H1 (cell line): ENCODE measurements at regions not wholly inside any gene's neighbourhood (a gene's known extent, or its start where the extent isn't known, plus 50 kb on each side); places are given as distances from the start of the nearest gene placed in this dataset.

Experiments
- CTCF ChIA-PET: fragments of 300-600 bp; sonication (Branson Sonifier 250); formaldehyde crosslinking; loops from one replicate; lab custom pipeline; 2021; ENCODE audit not compliant: partially characterized antibody; lab: Charles Lee
- POLR2A ChIA-PET: fragments of 300-600 bp; sonication (Branson Sonifier 250); formaldehyde crosslinking; loops from one replicate; lab custom pipeline; 2021; ENCODE audit warnings: inconsistent platforms; ENCODE audit not compliant: partially characterized antibody; lab: Charles Lee
- DNase-seq, 2 experiments: peaks; one replicate each; pipeline versions ENCODE4 v3.0.0 to v3.0.0-alpha.2; 2010 to 2022; ENCODE audit warnings: low spot score in 2 of 2, low read depth in 1 of 2, mixed read lengths in 1 of 2
- FAIRE-seq: peaks from 2 replicates; lab custom pipeline; 2011; peaks lifted over from hg19 to GRCh38; lab: Jason Lieb, UNC
- H2AFZ ChIP-seq: 2 replicates; pipeline ENCODE4 v1.8.1; 2012; ENCODE audit warnings: low read length, inconsistent platforms
- H2AK5ac ChIP-seq: 2 replicates; pipeline ENCODE4 v1.6.1; 2013; ENCODE audit warnings: low read depth, low read length
- H2BK120ac ChIP-seq: replicated peaks from 2 replicates; pipeline ENCODE3; 2013; ENCODE audit warnings: low read depth, low read length, inconsistent platforms
- H2BK12ac ChIP-seq: 2 replicates; pipeline ENCODE4 v1.6.1; 2013; ENCODE audit warnings: low read depth, low read length
- H2BK15ac ChIP-seq: 2 replicates; pipeline ENCODE4 v1.6.1; 2013; ENCODE audit warnings: low read length
- H2BK20ac ChIP-seq: 2 replicates; pipeline ENCODE4 v1.6.1; 2013; ENCODE audit warnings: low read length
- H2BK5ac ChIP-seq: 2 replicates; pipeline ENCODE4 v1.6.1; 2013; ENCODE audit warnings: low read depth, low read length
- H3K14ac ChIP-seq: 2 replicates; pipeline ENCODE4 v1.6.1; 2013; ENCODE audit warnings: inconsistent platforms; ENCODE audit not compliant: insufficient read length
- H3K18ac ChIP-seq: 2 replicates; pipeline ENCODE4 v1.6.1; 2013; ENCODE audit warnings: low read length; ENCODE audit errors: extremely low read depth
- H3K23ac ChIP-seq: 2 replicates; pipeline ENCODE4 v1.6.1; 2013; ENCODE audit warnings: inconsistent platforms; ENCODE audit not compliant: insufficient read length
- H3K23me2 ChIP-seq: 2 replicates; pipeline ENCODE4 v1.6.1; 2013; ENCODE audit warnings: low read depth, low read length
- H3K27ac ChIP-seq: 2 replicates; pipeline ENCODE4 v1.6.1; 2011; ENCODE audit warnings: low read depth, low read length, inconsistent platforms
- H3K27me3 ChIP-seq, 4 experiments: replicated peaks in 1 of 4; 1 replicate in 1 of 4; 2 replicates in 3 of 4; pipeline versions ENCODE4 v1.6.1 to v1.8.1; 2011 to 2013; ENCODE audit warnings: low read length in 3 of 4, mild to moderate bottlenecking in 3 of 4, inconsistent platforms in 2 of 4, mixed read lengths in 2 of 4, moderate library complexity in 1 of 4; ENCODE audit not compliant: control insufficient read depth in 3 of 4, insufficient read depth in 3 of 4; ENCODE audit errors: extremely low read depth in 1 of 4
- H3K36me3 ChIP-seq, 4 experiments: 2 replicates each; pipeline versions ENCODE4 v1.6.1 to v1.8.1; 2011 to 2013; ENCODE audit warnings: mild to moderate bottlenecking in 4 of 4, low read length in 3 of 4, moderate library complexity in 2 of 4, control low read depth in 1 of 4, inconsistent platforms in 1 of 4; ENCODE audit not compliant: insufficient read depth in 4 of 4, control insufficient read depth in 2 of 4
- H3K4ac ChIP-seq: replicated peaks from 2 replicates; pipeline ENCODE3; 2013; ENCODE audit warnings: low read length, low read depth, mixed read lengths, inconsistent platforms; ENCODE audit not compliant: insufficient read length
- H3K4me1 ChIP-seq, 4 experiments: replicated peaks in 1 of 4; 1 replicate in 1 of 4; 2 replicates in 3 of 4; pipeline versions ENCODE4 v1.6.1 to v1.8.1; 2011 to 2013; ENCODE audit warnings: low read length in 3 of 4, inconsistent platforms in 2 of 4, mixed read lengths in 1 of 4; ENCODE audit not compliant: insufficient read depth in 4 of 4, control insufficient read depth in 3 of 4
- H3K4me2 ChIP-seq, 2 experiments: 2 replicates each; pipeline versions ENCODE4 v1.6.1 to v1.8.1; 2011 to 2013; ENCODE audit warnings: low read depth in 2 of 2, low read length in 2 of 2, control low read depth in 1 of 2, inconsistent platforms in 1 of 2, mild to moderate bottlenecking in 1 of 2; ENCODE audit not compliant: insufficient read depth in 1 of 2
- H3K4me3 ChIP-seq, 4 experiments: fragments of 200-600, 300-600 bp in 1 of 4; sonication (generic), shearing (Covaris generic), sonication (Bioruptor Twin) in 1 of 4; 2 replicates each; pipeline versions ENCODE4 v1.5.1 to v1.8.1; 2011 to 2016; ENCODE audit warnings: low read length in 4 of 4, low read depth in 3 of 4, control low read depth in 2 of 4, inconsistent platforms in 2 of 4, mild to moderate bottlenecking in 2 of 4, mixed read lengths in 1 of 4, moderate library complexity in 1 of 4; ENCODE audit not compliant: insufficient read depth in 2 of 4; ENCODE audit errors: extremely low read depth in 1 of 4
- H3K56ac ChIP-seq: replicated peaks from 2 replicates; pipeline ENCODE3; 2013; ENCODE audit warnings: low read depth, mild to moderate bottlenecking, mixed read lengths, low read length, inconsistent platforms; ENCODE audit not compliant: insufficient read length
- H3K79me1 ChIP-seq: 2 replicates; pipeline ENCODE4 v1.6.1; 2013; ENCODE audit warnings: low read depth, low read length, control low read depth
- H3K79me2 ChIP-seq, 2 experiments: 2 replicates each; pipeline versions ENCODE4 v1.6.1 to v1.8.1; 2012 to 2013; ENCODE audit warnings: low read length in 2 of 2, mild to moderate bottlenecking in 2 of 2, inconsistent platforms in 1 of 2; ENCODE audit not compliant: insufficient read depth in 2 of 2, control insufficient read depth in 1 of 2
- H3K9ac ChIP-seq, 4 experiments: replicated peaks in 1 of 4; 1 replicate in 1 of 4; 2 replicates in 3 of 4; pipeline versions ENCODE4 v1.6.1 to v1.8.1; 2011 to 2013; ENCODE audit warnings: low read depth in 3 of 4, low read length in 3 of 4, control low read depth in 2 of 4, mild to moderate bottlenecking in 2 of 4, moderate library complexity in 2 of 4, inconsistent platforms in 1 of 4; ENCODE audit errors: extremely low read depth in 1 of 4
- H3K9me3 ChIP-seq, 2 experiments: 2 replicates each; pipeline versions ENCODE4 v1.6.1 to v1.8.1; 2012 to 2013; ENCODE audit warnings: mild to moderate bottlenecking in 2 of 2, moderate library complexity in 2 of 2, control low read depth in 1 of 2, inconsistent platforms in 1 of 2, low read depth in 1 of 2, low read length in 1 of 2, mixed read lengths in 1 of 2; ENCODE audit not compliant: insufficient read depth in 2 of 2
- H4K20me1 ChIP-seq, 2 experiments: replicated peaks in 1 of 2; 2 replicates each; pipeline versions ENCODE3 to v1.8.1; 2011 to 2013; ENCODE audit warnings: inconsistent platforms in 2 of 2, low read length in 2 of 2, mild to moderate bottlenecking in 1 of 2; ENCODE audit not compliant: insufficient read depth in 2 of 2, control insufficient read depth in 1 of 2
- H4K5ac ChIP-seq: 2 replicates; pipeline ENCODE4 v1.6.1; 2013; ENCODE audit warnings: low read length, low read depth, mixed read lengths, inconsistent platforms; ENCODE audit not compliant: insufficient read length
- H4K8ac ChIP-seq: 2 replicates; pipeline ENCODE4 v1.8.0; 2013; ENCODE audit warnings: mild to moderate bottlenecking, moderate library complexity, low read length, inconsistent platforms; ENCODE audit not compliant: insufficient read depth; ENCODE audit errors: extremely low read depth
- H4K91ac ChIP-seq: replicated peaks from 2 replicates; pipeline ENCODE3; 2013; ENCODE audit warnings: low read length, mixed read lengths, inconsistent platforms; ENCODE audit not compliant: insufficient read length
- CBX8 ChIP-seq: fragments of 300-800, 300-1000 bp; sonication (generic); IDR thresholded peaks from 2 replicates; pipeline ENCODE4 v1.7.1; 2016; ENCODE audit warnings: low read depth, low read length, borderline replicate concordance
- HDAC6 ChIP-seq: IDR thresholded peaks from one replicate; pipeline ENCODE4 v1.7.1; 2012; ENCODE audit warnings: low read depth, mild to moderate bottlenecking, inconsistent platforms, low read length, moderate library complexity
- KDM1A ChIP-seq: fragments of 200-600, 300-600 bp; sonication (generic); IDR thresholded peaks from 2 replicates; pipeline ENCODE4 v1.7.1; 2016; ENCODE audit warnings: mild to moderate bottlenecking, low read length, borderline replicate concordance
- KDM4A ChIP-seq: IDR thresholded peaks from one replicate; pipeline ENCODE4 v1.7.1; 2012; ENCODE audit warnings: low read depth, mild to moderate bottlenecking, moderate library complexity, low read length, inconsistent platforms; ENCODE audit not compliant: severe bottlenecking
- NRF1 ChIP-seq: IDR thresholded peaks from 2 replicates; pipeline ENCODE4 v1.6.1; 2011; ENCODE audit warnings: mild to moderate bottlenecking, low read depth, low read length, improper control_type of control experiment
- RFX5 ChIP-seq: IDR thresholded peaks from 2 replicates; pipeline ENCODE4 v1.6.1; 2011; ENCODE audit warnings: low read depth, low read length, improper control_type of control experiment, borderline replicate concordance
- SRF ChIP-seq: IDR thresholded peaks from 2 replicates; pipeline ENCODE4 v1.6.1; 2011; ENCODE audit warnings: mild to moderate bottlenecking, low read depth, low read length, moderate library complexity
- TAF7 ChIP-seq: optimal IDR thresholded peaks from 2 replicates; pipeline ENCODE3; 2011; ENCODE audit warnings: low read depth, mild to moderate bottlenecking, inconsistent platforms, low read length, moderate library complexity, borderline replicate concordance
- WGBS, 2 experiments: shearing (Covaris generic) in 1 of 2; methylation state at CpG; one replicate each; pipeline versions ENCODE4 v1.1.6 to v1.1.7; 2013 to 2015; ENCODE audit warnings: low lambda C conversion rate in 2 of 2, mixed read lengths in 2 of 2, inconsistent platforms in 1 of 2, low coverage in 1 of 2, missing lambda C conversion rate in 1 of 2; ENCODE audit not compliant: insufficient replicate concordance in 2 of 2, insufficient coverage in 1 of 2, insufficient read length in 1 of 2; ENCODE audit errors: extremely low coverage in 1 of 2, missing lambda C conversion rate in 1 of 2; 5-methylcytosine and 5-hydroxymethylcytosine counted together

DNA sequence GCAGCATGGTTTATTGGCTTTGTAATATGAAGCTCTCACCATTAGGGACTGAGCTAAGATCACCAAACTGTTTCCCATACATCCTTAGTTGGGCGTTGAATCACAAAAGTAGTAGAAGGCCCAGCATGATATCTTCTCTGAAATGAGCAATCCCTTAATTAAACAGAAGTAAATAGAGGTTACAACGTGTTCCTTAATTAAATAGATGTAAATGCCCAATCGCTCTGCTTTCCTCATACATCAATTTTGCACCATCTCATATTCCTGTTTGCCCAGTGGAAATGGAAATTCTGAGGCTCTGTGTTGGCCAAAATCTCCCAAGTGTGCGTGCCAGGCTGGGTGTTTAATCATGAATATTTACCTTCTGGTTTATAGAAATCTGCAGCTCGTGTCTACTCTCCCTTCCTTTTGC lies 107.4 kb upstream of the FOXB1 start:
- Histone ChIP-seq H4K20me1 (peaks cover 0 to 1% of the 10 kb centered on the region in 2 experiments), H4K8ac (no peak overlapping the region), H2BK15ac (no peak overlapping the region)
- TF ChIP-seq KDM4A (no peak), HDAC6 (no peak), KDM1A (no peak), CBX8 (no peak), RFX5 (no peak), NRF1 (no peak), SRF (0 out of 2 replicates have a peak, but pooled peaks have one; percentile 17), TAF7 (no peak)
- TF ChIP-seq, all 59 proteins: peak for 1
- Histone ChIP-seq H3K36me3 (no peaks in the 10 kb centered on the region), H3K9ac (no peak overlapping the region), H3K56ac (no peak overlapping the region), H3K4me3 (no peak overlapping the region), H3K23ac (no peak overlapping the region), H2BK12ac (no peak overlapping the region), H3K9me3 (no peaks in the 10 kb centered on the region), H4K5ac (no peak overlapping the region), H3K27ac (no peak overlapping the region), H2AFZ (no peak overlapping the region), H4K91ac (no peak overlapping the region), H2BK20ac (no peak overlapping the region), H3K79me2 (no peaks in the 10 kb centered on the region), H2BK5ac (no peak overlapping the region), H3K79me1 (no peaks in the 10 kb centered on the region), H3K27me3 (no peaks in the 10 kb centered on the region), H3K14ac (no peak overlapping the region), H3K18ac (no peak overlapping the region), H3K23me2 (no peaks in the 10 kb centered on the region), H3K4me1 (no peaks in the 10 kb centered on the region), H2AK5ac (no peak overlapping the region), H3K4ac (no peak overlapping the region), H2BK120ac (no peak overlapping the region), H3K4me2 (no peak overlapping the region)
- POLR2A ChIA-PET = no interaction called here
- CTCF ChIA-PET = interaction anchor here (0.9 to 1.9 kb wide), 3 partner anchors 21 to 155 kb away, joined by 3 to 4 read pairs (median 4); no protein-coding TSS in a partner anchor
- DNase-seq (no peak), FAIRE-seq (no peak)
- 76% methylated on average over 5 of the region's 5 CpGs; no CpG with 5 or more reads in 1 of the 2 experiments for WGBS, 2 experiments
